SKM-1 treated with dmso at 0.1 percent for 144 hours (cell line): ENCODE measurements at regions not wholly inside any gene's neighbourhood (a gene's known extent, or its start where the extent isn't known, plus 50 kb on each side); places are given as distances from the start of the nearest gene placed in this dataset.
"Not testable (repeated sequence)": the region's sequence is repeated elsewhere in the genome, so short reads cannot be mapped to it uniquely, and the experiment has no call there.

Experiments
- DNase-seq: peaks from one replicate; lab custom pipeline; 2025; ENCODE audit not compliant: unreplicated experiment; lab: John Stamatoyannopoulos, UW

- DNase-seq = no peak
These were observed 215.7 kb downstream of the BAMBI start for GRCh38 chr10:28892818-28893547.

- no peak for DNase-seq
These were observed 216.8 kb downstream of the BAMBI start for GRCh38 chr10:28894146-28894545.

GRCh38 chr10:28895671-28896070 is 218.3 kb downstream of the BAMBI start:
- not testable (repeated sequence) for DNase-seq

- DNase-seq = not testable (repeated sequence)
These were observed 219.6 kb downstream of the BAMBI start for GRCh38 chr10:28896791-28897409.

- DNase-seq = no peak
These were observed 220.5 kb downstream of the BAMBI start for GRCh38 chr10:28897617-28898464.

GRCh38 chr10:28902215-28902614 is 224.9 kb downstream of the BAMBI start:
- no peak for DNase-seq

- DNase-seq = no peak
These were observed 225.7 kb downstream of the BAMBI start for GRCh38 chr10:28903063-28903462.

GRCh38 chr10:28903736-28904135 is 226.4 kb downstream of the BAMBI start:
- DNase-seq = no peak

GRCh38 chr10:28905371-28905770 is 228.1 kb downstream of the BAMBI start:
- DNase-seq = no peak

GRCh38 chr10:28906011-28906411 is 228.7 kb downstream of the BAMBI start:
- DNase-seq = no peak

GRCh38 chr10:28906415-28906814 is 229.1 kb downstream of the BAMBI start:
- no peak for DNase-seq

GRCh38 chr10:28906934-28907333 is 229.6 kb downstream of the BAMBI start:
- DNase-seq = no peak

GRCh38 chr10:28909875-28910274 is 232.6 kb downstream of the BAMBI start:
- DNase-seq = no peak

GRCh38 chr10:28910956-28911355 is 233.6 kb downstream of the BAMBI start:
- DNase-seq = no peak

GRCh38 chr10:28911511-28911910 is 234.2 kb downstream of the BAMBI start:
- not testable (repeated sequence) for DNase-seq

- DNase-seq = no peak
These were observed 234.9 kb downstream of the BAMBI start for GRCh38 chr10:28912017-28912783.

GRCh38 chr10:28913436-28914237 is 236.3 kb downstream of the BAMBI start:
- DNase-seq = no peak

- DNase-seq = no peak
These were observed 237.4 kb downstream of the BAMBI start for GRCh38 chr10:28914701-28915100.

GRCh38 chr10:28915989-28916588 is 238.8 kb downstream of the BAMBI start:
- DNase-seq = no peak

GRCh38 chr10:28920091-28920490 is 242.8 kb downstream of the BAMBI start:
- DNase-seq = no peak
